ENCODE measurements at regions not wholly inside any gene's neighbourhood (a gene's known extent, or its start where the extent isn't known, plus 50 kb on each side); places are given as distances from the start of the nearest gene placed in this dataset.
"Not testable (repeated sequence)": the region's sequence is repeated elsewhere in the genome, so short reads cannot be mapped to it uniquely, and the experiment has no call there.

DNA sequence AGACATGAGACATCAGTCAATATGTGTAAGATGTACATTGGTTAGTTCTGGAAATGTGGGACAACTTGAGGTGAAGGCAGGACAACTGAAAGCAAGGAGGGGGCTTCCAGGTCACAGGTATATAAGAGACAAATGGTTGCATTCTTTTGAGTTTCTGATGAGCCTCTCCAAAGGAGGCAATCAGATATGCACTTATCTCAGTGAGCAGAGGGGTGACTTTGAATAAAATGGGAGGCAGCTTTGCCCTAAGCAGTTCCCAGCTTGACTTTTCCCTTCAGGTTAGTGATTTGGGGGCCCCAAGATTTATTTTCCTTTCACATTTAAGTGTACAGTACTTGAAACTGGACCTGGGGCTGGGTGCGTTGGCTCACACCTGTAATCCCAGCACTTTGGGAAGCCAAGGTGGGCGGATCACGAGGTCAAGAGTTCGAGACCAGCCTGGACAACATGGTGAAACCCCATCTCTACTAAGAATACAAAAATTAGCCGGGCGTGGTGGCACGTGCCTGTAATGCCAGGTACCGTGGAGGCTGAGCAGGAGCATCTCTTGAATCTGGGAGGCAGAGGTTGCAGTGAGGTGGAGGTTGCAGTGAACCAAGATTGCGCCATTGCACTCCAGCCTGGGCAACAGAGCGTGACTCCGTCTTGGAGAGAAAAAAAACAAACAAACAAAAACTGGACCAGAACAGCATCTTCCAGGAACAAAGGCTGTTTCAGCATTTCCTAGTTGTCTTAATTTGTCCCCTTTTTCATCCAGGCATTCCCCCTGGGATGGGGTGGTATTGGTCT is 130.9 kb upstream of the ZNF746 start:
- FAIRE-seq: not testable (repeated sequence)

DNA sequence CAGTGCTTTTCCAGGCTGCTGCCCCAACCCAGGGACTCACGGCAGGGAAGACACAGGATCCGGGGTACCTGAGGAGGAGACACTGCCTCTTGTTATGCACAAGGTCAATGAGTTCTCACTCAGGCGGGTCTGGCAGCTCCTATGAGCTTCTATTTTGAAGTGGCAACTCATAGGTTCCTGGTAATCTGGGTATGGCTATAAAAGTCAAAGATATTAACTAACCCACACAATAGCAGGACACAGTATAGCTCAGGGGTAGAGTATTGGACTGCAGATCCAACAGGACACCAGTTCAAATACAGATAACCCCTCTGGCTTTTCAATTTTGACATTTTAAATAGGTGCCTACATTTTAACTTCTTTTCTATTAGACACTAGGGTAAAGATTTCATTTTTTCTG is 130.3 kb upstream of the ZNF746 start:
- no peak for FAIRE-seq

DNA sequence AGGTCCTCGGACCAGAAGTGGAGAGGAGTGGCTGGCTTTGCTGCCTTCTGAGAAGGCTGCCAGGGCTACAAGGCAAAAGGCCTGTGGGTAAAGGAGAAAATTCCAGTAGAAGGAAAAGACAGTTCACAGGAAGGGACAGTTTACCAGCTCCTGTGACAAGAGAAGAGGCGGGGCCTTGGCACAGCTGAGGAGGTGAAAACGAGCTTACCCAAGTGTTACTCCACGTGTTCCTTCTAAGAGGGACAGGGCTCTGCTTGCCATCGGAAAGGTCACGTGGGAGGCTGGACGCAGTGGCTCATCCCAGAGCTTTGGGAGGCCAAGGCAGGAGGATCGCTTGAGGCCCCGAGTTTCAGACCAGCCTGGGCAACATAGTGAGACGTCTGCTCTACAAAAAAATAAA is 129.4 kb upstream of the ZNF746 start:
- FAIRE-seq: no peak

DNA sequence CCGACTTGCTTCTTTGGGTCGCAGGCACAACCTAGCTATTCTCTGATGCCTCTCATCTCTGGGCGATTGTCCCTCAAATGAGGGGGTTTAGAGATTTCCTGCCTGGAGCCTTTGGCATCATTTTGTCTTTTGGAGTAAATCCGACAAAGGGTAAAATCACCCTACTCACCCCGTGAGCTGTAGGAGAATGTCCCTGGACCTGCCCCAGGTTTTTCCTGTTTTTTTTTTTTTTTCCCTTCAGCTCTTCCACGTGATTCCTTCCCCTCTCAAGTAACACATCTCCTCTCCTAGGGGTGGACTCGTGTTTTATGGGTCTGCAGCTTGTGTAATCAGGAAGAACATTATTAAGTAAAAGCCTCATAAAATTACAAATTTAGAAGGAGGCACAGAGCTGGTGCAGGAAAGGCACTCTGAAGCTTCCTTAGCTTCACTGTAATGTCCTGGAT is 128.4 kb upstream of the ZNF746 start:
- peak; percentile 63 for FAIRE-seq

DNA sequence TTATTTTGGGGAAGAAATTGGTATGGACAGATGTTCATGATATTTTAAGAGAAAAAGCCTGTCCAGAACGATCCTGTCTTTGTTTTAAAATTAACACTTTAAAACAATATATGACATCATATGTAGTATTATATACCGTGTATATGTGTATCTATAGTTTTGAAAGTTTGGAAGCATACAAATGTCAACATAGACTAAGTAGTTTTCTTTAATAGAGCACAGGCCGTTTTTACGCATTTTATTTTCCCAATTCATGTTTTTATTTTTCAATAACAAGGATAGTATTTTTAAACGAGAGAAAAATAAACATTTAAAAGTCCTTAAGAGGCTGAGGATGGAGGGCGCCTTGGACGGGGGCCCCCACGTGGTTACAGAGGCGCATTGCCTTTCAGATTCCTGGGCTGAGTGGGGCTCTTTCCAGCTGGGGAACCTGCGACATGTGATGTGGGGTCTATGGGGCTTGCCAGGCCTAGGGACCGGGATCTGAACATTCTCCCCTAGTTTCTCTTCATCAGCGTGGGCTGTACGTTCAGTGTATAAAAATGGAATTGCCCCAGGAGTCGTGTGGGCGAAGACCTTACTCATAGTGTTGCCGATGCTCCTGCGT is 127.8 kb upstream of the ZNF746 start:
- peak; percentile 72 for FAIRE-seq

DNA sequence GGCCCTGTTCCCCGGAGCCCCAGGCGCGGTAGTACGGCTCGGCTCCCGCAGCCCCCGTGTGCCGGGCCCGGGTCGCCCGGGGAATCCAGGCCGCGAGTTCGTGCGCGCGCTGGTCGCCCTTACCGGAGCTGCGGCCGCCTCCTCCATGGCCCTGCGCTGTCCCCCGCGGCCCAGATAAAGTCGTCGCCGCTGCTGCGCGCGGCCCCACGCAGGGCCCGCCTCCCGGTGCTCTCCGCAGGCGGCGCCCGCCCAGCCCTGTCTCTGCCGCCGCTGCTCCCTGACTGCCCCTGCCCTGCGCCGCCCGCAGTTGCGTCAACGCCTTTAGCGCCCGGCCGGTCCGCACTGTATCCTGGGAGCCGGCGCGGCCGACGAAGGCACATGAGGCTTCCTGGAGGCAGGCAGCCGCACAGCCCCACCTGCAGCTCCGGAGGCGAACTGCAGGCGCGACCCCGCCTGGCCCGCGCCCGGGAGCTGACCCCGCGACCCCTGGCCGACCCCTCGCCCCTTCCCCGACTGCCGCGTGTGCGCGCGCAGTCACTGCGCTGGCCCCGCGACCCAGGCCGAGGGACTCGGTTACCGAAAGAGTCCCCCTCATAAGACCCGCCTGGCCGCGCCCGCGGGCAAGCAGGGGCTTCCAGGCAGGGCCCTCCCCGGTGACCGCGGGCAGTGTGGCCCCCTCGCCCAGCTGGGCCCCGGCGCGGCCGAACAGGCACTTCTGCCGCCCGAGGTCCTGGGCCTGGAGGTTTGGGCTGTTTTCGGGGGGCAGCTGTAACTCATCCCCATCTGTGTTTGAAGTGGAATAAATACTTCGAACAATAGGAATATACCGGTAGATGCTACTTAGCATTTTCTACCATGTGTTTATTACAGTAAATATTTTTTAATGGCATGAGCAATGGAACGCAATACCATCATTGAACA is 127.1 kb upstream of the ZNF746 start:
- FAIRE-seq: no peak

DNA sequence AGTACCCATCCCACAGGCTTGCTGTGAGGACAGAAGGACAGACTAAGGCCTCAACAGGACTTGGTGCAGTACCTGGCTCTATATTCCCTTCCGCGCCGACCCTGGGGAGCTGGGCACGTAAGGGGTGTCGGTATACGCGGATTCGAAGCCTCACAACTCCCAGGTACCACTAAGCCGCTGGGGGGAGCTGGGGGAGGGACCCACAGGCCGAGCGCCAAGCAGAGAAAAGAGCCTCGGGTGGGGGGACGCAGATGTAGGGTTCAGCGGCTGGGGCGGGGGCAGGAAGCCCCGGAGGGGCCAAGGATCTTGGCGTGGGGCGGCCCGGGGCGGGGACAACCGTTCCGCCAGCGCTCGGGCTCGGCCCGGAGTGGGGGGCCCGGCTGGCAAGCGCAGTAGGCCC is 126.4 kb upstream of the ZNF746 start:
- no peak for FAIRE-seq

DNA sequence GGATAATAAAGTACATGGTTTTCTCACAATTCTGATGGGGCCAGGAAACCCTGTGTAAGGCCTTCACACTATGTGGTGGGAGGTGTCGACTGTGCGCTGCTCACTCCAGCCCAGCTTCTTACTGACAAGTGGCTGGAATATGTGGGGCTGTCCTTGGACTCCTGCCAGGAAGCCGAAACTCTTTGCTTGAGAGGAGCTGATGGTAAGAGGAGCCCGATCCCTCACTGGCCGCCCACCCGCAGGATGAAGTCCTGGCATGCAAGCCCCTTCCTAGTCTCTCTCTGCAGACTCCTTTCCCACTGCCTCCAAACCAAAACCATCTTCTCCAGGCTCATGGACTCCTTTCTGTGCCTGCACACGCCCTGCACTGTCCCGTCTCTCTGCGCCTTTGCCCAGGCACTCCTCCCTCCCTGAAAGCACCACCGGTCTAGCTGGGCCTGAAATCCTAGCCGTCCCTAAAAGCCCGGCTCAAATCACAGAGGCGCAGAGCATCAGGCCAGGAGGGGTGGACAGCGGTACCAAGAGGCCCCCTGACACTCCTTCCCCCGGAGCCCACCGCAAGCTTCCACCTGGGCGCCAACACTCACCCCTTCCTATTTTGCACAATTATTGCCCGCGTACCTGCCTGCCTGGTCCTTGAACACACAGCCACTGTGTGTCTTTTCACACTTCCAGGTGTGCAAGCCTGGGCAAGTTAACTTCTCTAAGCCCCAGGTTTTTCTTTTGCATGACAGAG is 125.8 kb upstream of the ZNF746 start:
- not testable (repeated sequence) for FAIRE-seq

DNA sequence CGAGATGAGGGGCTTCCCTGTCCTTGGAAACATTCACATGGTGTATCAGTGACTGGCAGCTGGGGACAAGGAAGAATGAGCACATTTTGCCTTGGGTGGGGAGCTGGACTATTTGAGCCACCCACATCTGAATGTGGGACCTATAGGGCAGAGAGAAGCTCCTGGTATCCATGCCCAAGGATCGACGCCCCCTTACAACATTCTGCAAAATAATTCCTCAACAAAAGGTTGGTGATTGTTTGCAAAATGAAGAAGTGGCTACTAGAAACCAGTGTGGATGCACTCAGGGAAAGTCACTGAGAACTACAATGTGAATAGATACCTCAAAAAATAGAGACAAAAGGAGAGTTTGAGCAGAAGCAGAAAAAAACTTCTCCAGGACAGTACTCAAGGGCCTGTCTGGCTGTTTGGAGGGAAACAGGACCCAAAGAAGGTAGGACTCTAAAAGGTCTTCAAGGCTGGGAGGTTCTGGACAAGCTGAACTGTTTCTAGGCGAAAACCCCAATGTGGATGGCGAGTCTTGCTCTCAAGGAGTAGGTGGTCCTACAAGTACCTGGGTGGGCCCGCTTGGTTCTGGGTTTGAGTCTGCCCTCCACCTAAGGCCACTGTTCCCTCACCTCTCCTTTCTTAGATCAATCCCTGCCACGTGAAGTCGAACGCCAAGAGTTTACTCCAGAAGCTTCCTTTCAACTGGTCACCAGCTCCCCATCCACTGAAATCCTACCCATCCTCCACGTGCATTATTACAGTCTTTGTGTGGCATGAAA is 125.0 kb upstream of the ZNF746 start:
- no peak for FAIRE-seq

DNA sequence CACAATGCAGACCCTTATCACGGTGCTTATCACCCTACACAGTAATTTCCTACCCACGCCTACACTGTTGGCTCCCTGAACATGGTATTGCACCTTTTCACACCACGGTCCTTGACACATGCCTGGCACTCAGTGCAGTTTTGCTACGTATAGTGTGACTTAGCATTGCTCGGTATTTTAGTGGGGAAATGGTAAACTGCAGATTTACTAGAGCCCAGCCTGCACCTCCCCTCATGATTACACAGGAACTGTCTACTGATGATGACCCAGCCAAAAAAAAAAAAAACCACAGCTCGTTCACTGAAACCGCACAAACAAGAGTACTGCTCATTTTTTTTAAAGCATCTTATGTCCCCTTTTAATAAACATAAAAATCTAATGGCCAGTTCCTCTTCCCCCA is 124.2 kb upstream of the ZNF746 start:
- no peak for FAIRE-seq

DNA sequence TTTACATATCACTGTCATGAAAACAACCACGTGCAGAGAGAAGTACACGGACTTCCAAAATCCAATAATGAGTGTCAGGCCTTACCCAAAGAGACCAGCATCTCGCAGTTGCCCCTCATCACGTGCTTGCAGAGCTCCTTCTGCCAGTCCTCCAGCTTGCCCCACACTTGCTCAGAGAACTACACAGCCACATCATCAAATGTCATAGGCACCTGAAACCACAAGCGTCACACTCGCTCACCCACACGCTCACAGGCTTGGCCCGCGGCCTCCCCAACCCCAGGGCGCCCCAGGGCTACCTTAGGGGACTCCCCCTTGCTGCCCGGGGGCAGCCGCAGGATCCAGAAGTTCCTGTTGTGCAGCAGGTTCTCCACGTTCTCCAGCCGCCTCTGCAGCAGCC is 123.4 kb upstream of the ZNF746 start:
- no peak for FAIRE-seq

DNA sequence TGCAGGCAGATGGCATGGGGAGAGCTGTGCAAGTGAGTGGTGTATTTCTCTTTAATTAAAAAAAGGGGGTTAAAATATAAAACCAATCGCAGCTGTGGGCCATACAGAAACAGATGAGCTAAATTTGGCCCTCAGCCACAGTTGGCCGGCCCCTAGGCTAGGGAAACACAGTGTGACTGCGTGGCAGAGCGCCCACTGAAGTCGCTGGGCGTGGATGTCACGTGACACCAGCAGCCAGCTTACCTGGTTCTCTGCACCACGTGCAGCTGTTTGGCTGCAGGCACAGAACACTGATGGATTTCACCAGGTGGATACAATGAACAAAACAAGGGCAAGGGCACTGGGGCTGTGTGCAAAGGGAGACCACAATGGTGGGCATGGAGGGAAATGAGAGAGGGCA is 119.3 kb upstream of the ZNF746 start:
- no peak for FAIRE-seq

DNA sequence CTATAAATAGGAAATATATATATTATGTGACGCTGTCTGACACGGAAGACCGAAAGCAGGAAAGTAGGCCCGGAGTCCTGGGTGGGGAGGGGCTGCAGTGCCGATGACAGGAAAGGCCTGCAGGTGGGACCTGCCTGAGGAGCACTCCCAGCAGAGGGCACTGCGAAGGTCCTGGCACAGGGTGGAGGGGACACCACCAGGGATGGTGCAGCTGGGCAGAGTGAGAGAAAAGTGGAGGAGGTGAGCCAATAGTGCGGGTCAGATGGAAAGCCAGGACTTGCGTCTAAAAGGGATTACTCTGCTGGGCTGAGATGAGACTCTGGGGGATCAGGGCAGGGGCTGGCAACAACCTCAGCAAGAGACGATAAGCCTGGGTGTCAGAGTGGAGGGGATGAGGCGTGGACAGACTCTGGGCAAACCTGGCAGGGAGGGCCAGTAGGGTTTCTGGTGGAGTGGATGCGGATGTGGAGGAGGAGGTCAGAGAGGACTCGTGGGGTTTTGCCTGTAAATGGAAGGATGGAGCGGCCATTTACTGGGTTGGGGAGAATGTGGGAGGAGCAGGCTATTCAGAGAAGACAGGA is 118.2 kb upstream of the ZNF746 start:
- FAIRE-seq: no peak

DNA sequence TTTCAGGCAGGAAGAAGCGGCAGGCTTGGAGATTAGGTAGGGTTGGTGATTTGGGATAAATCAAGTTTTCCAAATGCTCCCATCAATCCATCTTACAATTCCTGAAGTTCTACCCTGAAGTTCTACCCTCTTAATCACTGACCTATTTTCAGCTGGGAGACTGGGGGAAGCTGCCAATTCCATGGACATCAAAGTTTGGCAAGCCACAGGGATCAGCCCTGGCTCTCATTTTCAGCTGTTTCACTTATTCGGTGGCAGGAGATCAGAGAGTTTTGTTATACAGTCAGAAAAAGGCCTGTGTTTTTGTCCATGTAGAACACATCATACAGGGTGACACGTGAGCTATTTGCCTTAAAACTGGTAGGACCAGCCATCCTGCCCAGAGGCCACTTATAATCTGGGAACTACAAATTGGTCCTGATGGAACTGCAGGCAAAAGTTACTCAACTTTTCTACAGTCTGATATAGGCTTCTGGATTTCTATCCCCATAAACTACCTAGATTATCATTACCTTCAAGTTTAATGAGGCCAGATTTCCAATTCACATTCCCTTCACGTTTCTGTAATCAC is 112.9 kb upstream of the ZNF746 start:
- FAIRE-seq: no peak

DNA sequence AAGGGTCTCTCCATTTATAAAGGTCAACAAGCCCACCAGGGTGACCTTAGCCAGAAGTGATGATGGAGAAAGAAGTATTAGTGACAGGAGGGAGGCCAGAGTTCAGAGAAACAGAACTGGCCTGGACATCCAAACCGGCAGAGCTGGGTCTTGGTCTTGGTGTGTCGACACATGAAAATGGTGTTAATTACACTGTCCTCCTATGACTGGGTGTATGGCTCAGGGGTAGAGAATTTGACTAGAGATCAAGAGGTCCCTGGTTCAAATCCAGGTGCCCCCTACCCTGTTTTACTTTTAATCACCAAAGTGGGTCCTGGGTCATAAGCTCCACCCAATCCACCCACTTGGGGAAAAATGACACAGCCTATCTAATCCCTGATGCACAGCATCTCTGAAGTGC is 110.6 kb upstream of the ZNF746 start:
- FAIRE-seq: no peak

DNA sequence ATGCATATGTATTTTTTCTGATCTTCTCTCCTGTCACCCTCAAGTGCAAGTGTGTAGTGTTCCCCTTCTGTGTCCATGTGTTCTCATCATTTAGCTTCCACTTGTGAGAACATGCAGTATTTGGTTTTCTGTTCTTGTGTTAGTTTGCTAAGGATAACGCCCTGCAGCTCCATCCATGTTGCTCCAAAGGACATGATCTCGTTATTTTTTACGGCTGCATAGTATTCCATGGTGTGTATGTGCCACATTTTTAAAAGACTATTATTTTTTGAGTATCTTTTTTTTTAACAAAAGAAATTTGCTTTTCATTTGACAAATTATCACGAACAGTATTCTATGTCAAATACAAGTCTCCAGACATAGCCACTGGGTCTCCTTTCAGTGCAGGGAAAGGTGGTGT is 110.1 kb upstream of the ZNF746 start:
- FAIRE-seq: no peak

DNA sequence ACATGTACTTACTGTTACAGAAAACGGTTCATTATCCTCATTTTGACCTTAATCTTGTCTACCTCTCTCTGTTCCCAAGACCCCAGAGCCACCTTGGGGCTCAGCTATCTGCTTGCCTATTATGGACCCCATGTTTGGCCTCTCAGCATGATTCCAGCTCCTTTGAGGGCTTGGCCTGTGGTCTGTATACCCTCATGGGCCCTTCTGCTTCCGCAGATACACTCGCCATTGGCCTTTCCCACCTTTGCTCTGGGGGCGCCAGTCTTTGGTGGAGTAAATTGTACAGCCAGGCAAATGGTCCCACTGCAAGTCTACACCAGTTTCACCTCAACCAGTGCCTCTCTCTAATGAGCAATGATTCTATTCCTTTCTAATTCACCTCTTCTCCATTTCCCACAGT is 109.2 kb upstream of the ZNF746 start:
- no peak for FAIRE-seq

DNA sequence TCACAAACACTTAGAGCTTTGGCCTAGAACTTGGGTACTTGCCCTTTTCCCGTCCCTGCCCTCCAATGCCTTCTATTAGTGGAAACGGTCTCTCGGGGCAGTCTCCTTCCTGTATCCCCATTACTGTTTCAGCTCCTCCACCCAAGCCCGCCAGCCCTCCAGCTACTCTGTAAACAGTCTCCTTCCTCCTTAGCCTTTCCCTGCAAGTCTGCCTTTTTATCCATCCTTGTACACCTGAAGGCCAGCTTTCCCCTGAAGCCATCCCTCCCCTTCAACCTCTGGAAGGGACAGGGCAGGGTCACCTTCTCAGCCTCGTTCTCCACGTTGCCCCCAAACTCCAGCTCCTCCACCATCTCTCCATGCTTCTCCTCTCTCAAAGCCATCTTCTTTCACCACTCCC is 108.1 kb upstream of the ZNF746 start:
- FAIRE-seq: no peak

DNA sequence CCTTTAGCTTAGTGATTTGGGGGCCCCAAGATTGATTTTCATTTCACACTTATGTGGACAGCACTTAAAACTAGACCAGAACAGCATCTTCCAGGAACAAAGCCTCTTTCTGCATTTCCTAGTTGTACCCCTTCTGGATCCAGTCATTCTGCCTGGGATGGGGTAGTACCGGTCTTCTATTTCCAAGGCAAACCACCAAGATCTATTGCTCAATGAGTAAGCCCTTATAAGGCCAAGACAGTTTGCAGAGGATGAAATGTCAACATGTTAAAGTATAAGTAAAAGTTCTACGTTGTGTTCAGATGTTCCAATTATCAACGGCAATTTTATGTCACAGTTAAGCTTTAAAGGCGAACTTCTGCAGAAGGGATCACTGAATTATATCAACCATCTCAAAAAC is 106.9 kb upstream of the ZNF746 start:
- FAIRE-seq: no peak

DNA sequence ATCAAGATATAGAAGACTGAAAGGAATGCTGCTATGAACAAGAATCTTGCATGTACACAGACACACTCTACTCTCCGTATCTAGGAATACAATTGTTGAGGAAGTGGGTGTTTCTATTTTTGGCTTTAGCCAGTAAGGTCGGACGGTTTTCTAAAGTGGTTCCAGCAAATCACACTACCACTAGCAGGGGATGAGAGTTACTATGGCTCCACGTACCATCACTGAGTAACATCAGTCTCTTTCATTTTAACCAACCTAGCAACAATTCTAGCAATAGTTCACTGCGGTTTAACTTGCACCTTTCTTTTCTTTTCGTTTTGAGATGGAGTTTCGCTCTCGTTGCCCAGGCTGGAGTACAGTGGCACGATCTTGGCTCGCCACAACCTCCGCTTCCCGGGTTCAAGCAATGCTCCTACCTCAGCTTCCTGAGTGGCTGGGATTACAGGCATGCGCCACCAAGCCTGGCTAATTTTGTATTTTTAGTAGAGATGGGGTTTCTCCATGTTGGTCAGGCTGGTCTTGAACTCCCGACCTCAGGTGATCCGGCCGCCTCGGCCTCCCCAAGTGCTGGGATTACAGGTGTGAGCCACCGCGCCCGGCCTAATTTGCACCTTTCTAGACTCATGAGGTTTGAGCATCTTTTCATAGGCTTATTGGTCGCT is 103.2 kb upstream of the ZNF746 start:
- FAIRE-seq: not testable (repeated sequence)
